ENCODE measurements at regions not wholly inside any gene's neighbourhood (a gene's known extent, or its start where the extent isn't known, plus 50 kb on each side); places are given as distances from the start of the nearest gene placed in this dataset.

GRCh38 chr11:79503028-79503427, 62.2 kb upstream of the TENM4 start:
- TF ChIP-seq POLR2AphosphoS5 (IDR thresholded peaks at IDR 0.05; ENCODE audit: insufficient read depth, low read depth, low read length), result no peak
- no peak for TF ChIP-seq POLR2A (IDR thresholded peaks at IDR 0.05; ENCODE audit: low read depth, low read length)
- no peak for TF ChIP-seq JUN (IDR thresholded peaks at IDR 0.05; ENCODE audit: borderline replicate concordance, insufficient read depth, insufficient read length, low read depth)
- no peak for TF ChIP-seq MYC (IDR thresholded peaks at IDR 0.05; ENCODE audit: low read depth, low read length)
- TF ChIP-seq, protein P1, sequence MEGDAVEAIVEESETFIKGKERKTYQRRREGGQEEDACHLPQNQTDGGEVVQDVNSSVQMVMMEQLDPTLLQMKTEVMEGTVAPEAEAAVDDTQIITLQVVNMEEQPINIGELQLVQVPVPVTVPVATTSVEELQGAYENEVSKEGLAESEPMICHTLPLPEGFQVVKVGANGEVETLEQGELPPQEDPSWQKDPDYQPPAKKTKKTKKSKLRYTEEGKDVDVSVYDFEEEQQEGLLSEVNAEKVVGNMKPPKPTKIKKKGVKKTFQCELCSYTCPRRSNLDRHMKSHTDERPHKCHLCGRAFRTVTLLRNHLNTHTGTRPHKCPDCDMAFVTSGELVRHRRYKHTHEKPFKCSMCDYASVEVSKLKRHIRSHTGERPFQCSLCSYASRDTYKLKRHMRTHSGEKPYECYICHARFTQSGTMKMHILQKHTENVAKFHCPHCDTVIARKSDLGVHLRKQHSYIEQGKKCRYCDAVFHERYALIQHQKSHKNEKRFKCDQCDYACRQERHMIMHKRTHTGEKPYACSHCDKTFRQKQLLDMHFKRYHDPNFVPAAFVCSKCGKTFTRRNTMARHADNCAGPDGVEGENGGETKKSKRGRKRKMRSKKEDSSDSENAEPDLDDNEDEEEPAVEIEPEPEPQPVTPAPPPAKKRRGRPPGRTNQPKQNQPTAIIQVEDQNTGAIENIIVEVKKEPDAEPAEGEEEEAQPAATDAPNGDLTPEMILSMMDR (IDR thresholded peaks at IDR 0.05; ENCODE audit: extremely low read depth in 1 of 2, insufficient read depth in 1 of 2, low read depth in 1 of 2, low read length in 2 of 2), result no peak
- TF ChIP-seq, protein P2, sequence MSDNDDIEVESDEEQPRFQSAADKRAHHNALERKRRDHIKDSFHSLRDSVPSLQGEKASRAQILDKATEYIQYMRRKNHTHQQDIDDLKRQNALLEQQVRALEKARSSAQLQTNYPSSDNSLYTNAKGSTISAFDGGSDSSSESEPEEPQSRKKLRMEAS (IDR thresholded peaks at IDR 0.05; ENCODE audit: insufficient read depth, insufficient read length), result no peak
- no peak for TF ChIP-seq FOS (IDR thresholded peaks at IDR 0.05; ENCODE audit: borderline replicate concordance, insufficient read depth, low read length)
